HCT116 (cell line): ENCODE measurements at regions not wholly inside any gene's neighbourhood (a gene's known extent, or its start where the extent isn't known, plus 50 kb on each side); places are given as distances from the start of the nearest gene placed in this dataset.
"Not testable (repeated sequence)": the region's sequence is repeated elsewhere in the genome, so short reads cannot be mapped to it uniquely, and the experiment has no call there.

Experiments
- EGR1 ChIP-seq: IDR thresholded peaks from 2 replicates; pipeline ENCODE4 v1.6.1; 2012; ENCODE audit warnings: low read depth
- EZH2phosphoT487 ChIP-seq: fragments of 200-600 bp; IDR thresholded peaks from 2 replicates; pipeline ENCODE4 v1.6.1; 2018; ENCODE audit warnings: antibody characterized with exemption, borderline replicate concordance
- TCF7L2 ChIP-seq: IDR thresholded peaks from 2 replicates; pipeline ENCODE4 v1.7.0; 2011; ENCODE audit warnings: borderline replicate concordance, inconsistent platforms; ENCODE audit not compliant: insufficient read depth, insufficient read length; ENCODE audit errors: extremely low read depth
- YY1 ChIP-seq: IDR thresholded peaks from 2 replicates; pipeline ENCODE4 v1.6.1; 2011; ENCODE audit warnings: low read length, low read depth, moderate library complexity, mild to moderate bottlenecking; ENCODE audit not compliant: insufficient replicate concordance; ENCODE audit errors: extremely low read depth
- ZNF274 ChIP-seq: fragments of 200-500 bp; sonication (Bioruptor generic); IDR thresholded peaks from 2 replicates; pipeline ENCODE4 v1.6.1; 2014; ENCODE audit warnings: mild to moderate bottlenecking, low read depth, low read length, inconsistent platforms
- TF ChIP-seq, protein P1 (sequence below), 3 experiments: fragments of 200-600 bp in 1 of 3; sonication (generic) in 1 of 3; IDR thresholded peaks in 2 of 3; conservative IDR thresholded peaks in 1 of 3; 2 replicates each; pipeline ENCODE4 v1.5.1; 2012 to 2017; ENCODE audit warnings: low read depth in 2 of 3, low read length in 2 of 3, antibody characterized with exemption in 1 of 3, borderline replicate concordance in 1 of 3, control low read depth in 1 of 3, mild to moderate bottlenecking in 1 of 3, mixed read lengths in 1 of 3, mixed run types in 1 of 3, moderate library complexity in 1 of 3; ENCODE audit not compliant: insufficient read depth in 1 of 3
- TF ChIP-seq, protein P2 (sequence below): IDR thresholded peaks from 2 replicates; pipeline ENCODE4 v1.6.1; 2012

DNA sequence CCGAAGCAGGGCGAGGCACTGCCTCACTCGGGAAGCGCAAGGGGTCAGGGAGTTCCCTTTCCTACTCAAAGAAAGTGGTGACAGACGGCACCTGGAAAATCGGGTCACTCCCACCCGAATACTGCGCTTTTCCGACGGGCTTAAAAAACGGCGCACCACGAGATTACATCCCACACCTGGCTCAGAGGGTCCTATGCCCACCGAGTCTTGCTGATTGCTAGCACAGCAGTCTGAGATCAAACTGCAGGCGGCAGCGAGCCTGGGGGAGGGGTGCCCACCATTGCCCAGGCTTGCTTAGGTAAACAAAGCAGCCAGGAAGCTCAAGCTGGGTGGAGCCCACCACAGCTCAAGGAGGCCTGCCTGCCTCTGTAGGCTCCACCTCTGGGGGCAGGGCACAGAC lies 549.4 kb downstream of the KIF20B start:
- not testable (repeated sequence) for TF ChIP-seq EGR1, ZNF274, YY1, TCF7L2, EZH2phosphoT487
- TF ChIP-seq, protein P1, sequence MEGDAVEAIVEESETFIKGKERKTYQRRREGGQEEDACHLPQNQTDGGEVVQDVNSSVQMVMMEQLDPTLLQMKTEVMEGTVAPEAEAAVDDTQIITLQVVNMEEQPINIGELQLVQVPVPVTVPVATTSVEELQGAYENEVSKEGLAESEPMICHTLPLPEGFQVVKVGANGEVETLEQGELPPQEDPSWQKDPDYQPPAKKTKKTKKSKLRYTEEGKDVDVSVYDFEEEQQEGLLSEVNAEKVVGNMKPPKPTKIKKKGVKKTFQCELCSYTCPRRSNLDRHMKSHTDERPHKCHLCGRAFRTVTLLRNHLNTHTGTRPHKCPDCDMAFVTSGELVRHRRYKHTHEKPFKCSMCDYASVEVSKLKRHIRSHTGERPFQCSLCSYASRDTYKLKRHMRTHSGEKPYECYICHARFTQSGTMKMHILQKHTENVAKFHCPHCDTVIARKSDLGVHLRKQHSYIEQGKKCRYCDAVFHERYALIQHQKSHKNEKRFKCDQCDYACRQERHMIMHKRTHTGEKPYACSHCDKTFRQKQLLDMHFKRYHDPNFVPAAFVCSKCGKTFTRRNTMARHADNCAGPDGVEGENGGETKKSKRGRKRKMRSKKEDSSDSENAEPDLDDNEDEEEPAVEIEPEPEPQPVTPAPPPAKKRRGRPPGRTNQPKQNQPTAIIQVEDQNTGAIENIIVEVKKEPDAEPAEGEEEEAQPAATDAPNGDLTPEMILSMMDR (IDR thresholded peaks at IDR 0.05 in 2 of 3, conservative IDR thresholded peaks at IDR 0.05 in 1 of 3; ENCODE audit: borderline replicate concordance in 1 of 3, insufficient read depth in 1 of 3, low read depth in 2 of 3, low read length in 2 of 3) = not testable (repeated sequence)
- TF ChIP-seq, protein P2, sequence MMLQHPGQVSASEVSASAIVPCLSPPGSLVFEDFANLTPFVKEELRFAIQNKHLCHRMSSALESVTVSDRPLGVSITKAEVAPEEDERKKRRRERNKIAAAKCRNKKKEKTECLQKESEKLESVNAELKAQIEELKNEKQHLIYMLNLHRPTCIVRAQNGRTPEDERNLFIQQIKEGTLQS = not testable (repeated sequence)
